DND-41 (cell line): ENCODE measurements at regions not wholly inside any gene's neighbourhood (a gene's known extent, or its start where the extent isn't known, plus 50 kb on each side); places are given as distances from the start of the nearest gene placed in this dataset.
"Not testable (repeated sequence)": the region's sequence is repeated elsewhere in the genome, so short reads cannot be mapped to it uniquely, and the experiment has no call there.

Experiments
- EZH2 ChIP-seq: IDR thresholded peaks from 3 replicates; pipeline ENCODE4 v1.6.1; 2012; ENCODE audit warnings: borderline replicate concordance, low read depth, mild to moderate bottlenecking, moderate library complexity, low read length, inconsistent platforms; ENCODE audit not compliant: severe bottlenecking
- TF ChIP-seq, protein P1 (sequence below): IDR thresholded peaks from 2 replicates; pipeline ENCODE4 v1.5.1; 2012; ENCODE audit warnings: borderline replicate concordance, low read length, moderate library complexity, mild to moderate bottlenecking; ENCODE audit not compliant: poor library complexity, severe bottlenecking; ENCODE audit errors: extremely low read depth

DNA sequence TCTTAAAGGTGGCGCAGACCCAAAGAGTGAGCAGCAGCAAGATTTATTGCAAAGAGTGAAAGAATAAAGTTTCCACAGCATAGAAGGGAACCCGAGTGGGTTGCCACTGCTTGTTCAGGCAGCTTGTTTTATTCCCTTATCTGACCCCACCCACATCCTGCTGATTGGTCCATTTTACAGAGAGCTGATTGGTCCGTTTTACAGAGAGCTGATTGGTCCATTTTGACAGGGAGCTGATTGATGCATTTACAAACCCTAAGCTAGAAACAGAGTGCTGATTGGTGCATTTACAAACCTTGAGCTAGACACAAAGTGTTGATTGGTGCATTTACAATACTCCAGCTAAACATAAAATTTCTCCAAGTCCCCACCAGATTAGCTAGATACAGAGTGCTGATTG is 270.6 kb downstream of the CENPC start:
- not testable (repeated sequence) for TF ChIP-seq EZH2
- TF ChIP-seq, protein P1, sequence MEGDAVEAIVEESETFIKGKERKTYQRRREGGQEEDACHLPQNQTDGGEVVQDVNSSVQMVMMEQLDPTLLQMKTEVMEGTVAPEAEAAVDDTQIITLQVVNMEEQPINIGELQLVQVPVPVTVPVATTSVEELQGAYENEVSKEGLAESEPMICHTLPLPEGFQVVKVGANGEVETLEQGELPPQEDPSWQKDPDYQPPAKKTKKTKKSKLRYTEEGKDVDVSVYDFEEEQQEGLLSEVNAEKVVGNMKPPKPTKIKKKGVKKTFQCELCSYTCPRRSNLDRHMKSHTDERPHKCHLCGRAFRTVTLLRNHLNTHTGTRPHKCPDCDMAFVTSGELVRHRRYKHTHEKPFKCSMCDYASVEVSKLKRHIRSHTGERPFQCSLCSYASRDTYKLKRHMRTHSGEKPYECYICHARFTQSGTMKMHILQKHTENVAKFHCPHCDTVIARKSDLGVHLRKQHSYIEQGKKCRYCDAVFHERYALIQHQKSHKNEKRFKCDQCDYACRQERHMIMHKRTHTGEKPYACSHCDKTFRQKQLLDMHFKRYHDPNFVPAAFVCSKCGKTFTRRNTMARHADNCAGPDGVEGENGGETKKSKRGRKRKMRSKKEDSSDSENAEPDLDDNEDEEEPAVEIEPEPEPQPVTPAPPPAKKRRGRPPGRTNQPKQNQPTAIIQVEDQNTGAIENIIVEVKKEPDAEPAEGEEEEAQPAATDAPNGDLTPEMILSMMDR: not testable (repeated sequence)
